OCI-LY1 (cell line): ENCODE measurements at regions not wholly inside any gene's neighbourhood (a gene's known extent, or its start where the extent isn't known, plus 50 kb on each side); places are given as distances from the start of the nearest gene placed in this dataset.

Experiments used
- CTCF ChIP-seq: fragments of 200-600 bp; sonication (generic), shearing (Covaris generic); IDR thresholded peaks from 2 replicates; pipeline ENCODE4 v1.5.1; 2017; ENCODE audit warnings: mild to moderate bottlenecking, antibody characterized with exemption, low read length, moderate library complexity, mixed read lengths
- EZH2 ChIP-seq: fragments of 200-600 bp; sonication (generic), shearing (Covaris generic); IDR thresholded peaks from 2 replicates; pipeline ENCODE4 v1.8.0; 2017; ENCODE audit warnings: borderline replicate concordance, mixed run types, mild to moderate bottlenecking, antibody characterized with exemption, low read length, moderate library complexity, mixed read lengths

GRCh38 chr1:30169269-30169668 lies 554.1 kb downstream of the MATN1 start:
- no peak for TF ChIP-seq CTCF
- TF ChIP-seq EZH2 = no peak
